B cell (primary cell): ENCODE measurements at regions not wholly inside any gene's neighbourhood (a gene's known extent, or its start where the extent isn't known, plus 50 kb on each side); places are given as distances from the start of the nearest gene placed in this dataset.

Experiments used
- ATAC-seq: fragments of 200-7000 bp; cut with Tn5 transposase; one replicate; pipeline ENCODE4 v1.10.0; 2021; ENCODE audit warnings: low read depth, mild to moderate bottlenecking, moderate number of reproducible peaks, moderate library complexity
- CTCF ChIA-PET: fragments of 350-600 bp; sonication (Branson Sonifier 250); formaldehyde crosslinking; loops from one replicate; lab custom pipeline; 2021; ENCODE audit warnings: antibody characterized with exemption, inconsistent platforms; lab: Charles Lee
- POLR2A ChIA-PET: fragments of 350-600 bp; sonication (Branson Sonifier 250); formaldehyde crosslinking; loops from one replicate; lab custom pipeline; 2021; ENCODE audit warnings: antibody characterized with exemption; lab: Charles Lee
- DNase-seq: peaks from one replicate; pipeline ENCODE4 v3.0.0; 2013
- H2AFZ ChIP-seq: 2 replicates; pipeline ENCODE4 v1.6.1; 2012; ENCODE audit warnings: mild to moderate bottlenecking, low read depth, low read length; ENCODE audit not compliant: insufficient read depth, poor library complexity, severe bottlenecking
- H3K27ac ChIP-seq, 2 donors: 1 replicate in 1 of 2; 2 replicates in 1 of 2; pipeline ENCODE4 v1.5.1; 2012 to 2013; ENCODE audit warnings: low read length in 2 of 2, mild to moderate bottlenecking in 2 of 2, moderate library complexity in 1 of 2
- H3K27me3 ChIP-seq, 4 experiments: fragments of 200-600 bp in 1 of 4; sonication (generic) in 1 of 4; replicated peaks in 1 of 4; 1 replicate in 2 of 4; 2 replicates in 2 of 4; pipeline versions ENCODE4 v1.6.1 to v1.7.0; 2013 to 2016; ENCODE audit warnings: low read length in 3 of 4, mild to moderate bottlenecking in 2 of 4, mixed read lengths in 1 of 4, moderate library complexity in 1 of 4; ENCODE audit not compliant: insufficient read depth in 4 of 4, control insufficient read depth in 3 of 4; ENCODE audit errors: control extremely low read depth in 1 of 4
- H3K36me3 ChIP-seq, 2 experiments: replicated peaks in 1 of 2; 1 replicate in 1 of 2; 2 replicates in 1 of 2; pipeline versions ENCODE4 v1.6.1 to v1.7.1; 2013; ENCODE audit warnings: low read length in 1 of 2; ENCODE audit not compliant: insufficient read depth in 2 of 2, control insufficient read depth in 1 of 2; ENCODE audit errors: control extremely low read depth in 1 of 2, extremely low read depth in 1 of 2
- H3K4me1 ChIP-seq, 2 donors: fragments of 200-600 bp in 1 of 2; sonication (generic) in 1 of 2; 1 replicate in 1 of 2; 2 replicates in 1 of 2; pipeline versions ENCODE4 v1.5.1 to v1.6.1; 2013 to 2017; ENCODE audit warnings: low read length in 2 of 2; ENCODE audit not compliant: control insufficient read depth in 2 of 2, insufficient read depth in 2 of 2
- H3K4me2 ChIP-seq: replicated peaks from 2 replicates; pipeline ENCODE3; 2012; ENCODE audit warnings: mild to moderate bottlenecking, low read depth, low read length; ENCODE audit not compliant: poor library complexity, severe bottlenecking
- H3K4me3 ChIP-seq, 5 experiments: fragments of 200-600 bp in 1 of 5; sonication (generic) in 1 of 5; 1 replicate in 3 of 5; 2 replicates in 2 of 5; pipeline versions ENCODE4 v1.5.1 to v1.7.0; 2011 to 2016; ENCODE audit warnings: low read length in 4 of 5, mild to moderate bottlenecking in 4 of 5, low read depth in 2 of 5, control low read depth in 1 of 5, moderate library complexity in 1 of 5; ENCODE audit not compliant: insufficient read depth in 1 of 5; ENCODE audit errors: control extremely low read depth in 1 of 5, extremely low read depth in 1 of 5
- H3K79me2 ChIP-seq: fragments of 200-600 bp; sonication (generic); one replicate; pipeline ENCODE4 v1.6.0; 2016; ENCODE audit warnings: low read length; ENCODE audit not compliant: control insufficient read depth, insufficient read depth
- H3K9ac ChIP-seq: fragments of 200-600 bp; sonication (generic); 2 replicates; pipeline ENCODE4 v1.6.1; 2017; ENCODE audit warnings: mild to moderate bottlenecking, low read length, moderate library complexity
- H3K9me3 ChIP-seq, 3 donors: one replicate each; pipeline versions ENCODE4 v1.6.1 to v1.7.1; 2013; ENCODE audit warnings: low read length in 2 of 3; ENCODE audit not compliant: control insufficient read depth in 2 of 3, insufficient read depth in 1 of 3; ENCODE audit errors: control extremely low read depth in 1 of 3
- H4K20me1 ChIP-seq: 2 replicates; pipeline ENCODE4 v1.6.0; 2012; ENCODE audit warnings: mild to moderate bottlenecking, low read length; ENCODE audit not compliant: insufficient read depth, control insufficient read depth, poor library complexity, severe bottlenecking
- H3K27ac Mint-ChIP-seq: one replicate; pipeline ENCODE4 v1.8.0; 2021; ENCODE audit warnings: mixed read lengths
- H3K27me3 Mint-ChIP-seq: one replicate; pipeline ENCODE4 v1.8.0; 2021; ENCODE audit warnings: mixed read lengths
- H3K4me1 Mint-ChIP-seq: one replicate; pipeline ENCODE4 v1.8.0; 2021; ENCODE audit warnings: mixed read lengths
- H3K4me3 Mint-ChIP-seq: one replicate; pipeline ENCODE4 v1.8.0; 2021; ENCODE audit warnings: mixed read lengths
- H3K9me3 Mint-ChIP-seq: one replicate; pipeline ENCODE4 v1.8.0; 2022; ENCODE audit warnings: mixed read lengths; ENCODE audit not compliant: insufficient read depth
- CTCF ChIP-seq: fragments of 200-600 bp; IDR thresholded peaks from one replicate; pipeline ENCODE4 v1.8.0; 2022; ENCODE audit warnings: antibody characterized with exemption, mild to moderate bottlenecking
- EZH2 ChIP-seq: IDR thresholded peaks from 2 replicates; pipeline ENCODE4 v1.6.1; 2012; ENCODE audit warnings: borderline replicate concordance, low read depth, mild to moderate bottlenecking, moderate library complexity, low read length; ENCODE audit not compliant: insufficient read depth, poor library complexity, severe bottlenecking
- WGBS: methylation state at CpG from one replicate; pipeline ENCODE4 v1.1.5; 2013; ENCODE audit warnings: missing lambda C conversion rate; ENCODE audit not compliant: insufficient coverage; 5-methylcytosine and 5-hydroxymethylcytosine counted together
- intact Hi-C: fragments of 100-400 bp; cut with micrococcal nuclease; formaldehyde crosslinking; loops from one replicate; pipeline ENCODE4 v1.10.0; 2022

GRCh38 chr2:8484502-8485283 is 197.2 kb upstream of the ID2 start:
- H3K4me1 ChIP-seq: peaks cover 35 to 38% of the 10 kb centered on the region in 2 donors
- H3K9ac ChIP-seq: no peak overlapping the region
- H3K9me3 ChIP-seq: peaks cover 0 to 48% (median 3%) of the 10 kb centered on the region in 3 donors
- intact Hi-C loops: no loop called here
- no peak overlapping the region for H3K27ac Mint-ChIP-seq
- no peak overlapping the region for H3K4me2 ChIP-seq
- no peaks in the 10 kb centered on the region for H3K9me3 Mint-ChIP-seq
- H2AFZ ChIP-seq: no peak overlapping the region
- POLR2A ChIA-PET: no interaction called here
- H3K4me1 Mint-ChIP-seq: peaks cover 33% of the 10 kb centered on the region
- H3K27me3 Mint-ChIP-seq: peaks cover 83% of the 10 kb centered on the region
- no peaks in the 10 kb centered on the region for H3K79me2 ChIP-seq
- DNase-seq: no peak
- CTCF ChIA-PET: no interaction called here
- H3K4me3 Mint-ChIP-seq: no peak overlapping the region
- H3K27me3 ChIP-seq: peaks cover 2 to 86% (median 69%) of the 10 kb centered on the region in 4 experiments
- H4K20me1 ChIP-seq: no peaks in the 10 kb centered on the region
- no peak overlapping the region for H3K4me3 ChIP-seq
- no peak overlapping the region for H3K27ac ChIP-seq
- whole genome bisulfite sequencing: 89% methylated on average over 3 of the region's 7 CpGs
- no peak for ATAC-seq
- H3K36me3 ChIP-seq: no peaks in the 10 kb centered on the region
- no peak for TF ChIP-seq EZH2
- no peak for TF ChIP-seq CTCF

GRCh38 chr2:8485736-8486135 is 196.1 kb upstream of the ID2 start:
- Histone ChIP-seq H3K9me3 (peaks cover 0 to 45% (median 3%) of the 10 kb centered on the region in 3 donors), H3K4me2 (no peak overlapping the region), H3K4me3 (no peak overlapping the region), H3K4me1 (peaks cover 35 to 38% of the 10 kb centered on the region in 2 donors), H3K79me2 (no peaks in the 10 kb centered on the region), H4K20me1 (no peaks in the 10 kb centered on the region), H3K27me3 (peaks cover 2 to 83% (median 64%) of the 10 kb centered on the region in 4 experiments), H3K36me3 (no peaks in the 10 kb centered on the region), H2AFZ (no peak overlapping the region), H3K27ac (no peak overlapping the region), H3K9ac (no peak overlapping the region)
- Mint-ChIP-seq H3K4me3 (no peak overlapping the region), H3K27me3 (peaks cover 84% of the 10 kb centered on the region), H3K4me1 (peaks cover 32% of the 10 kb centered on the region), H3K27ac (no peak overlapping the region), H3K9me3 (no peaks in the 10 kb centered on the region)
- ChIA-PET CTCF (no interaction called here), POLR2A (no interaction called here)
- intact Hi-C loops: no loop called here
- ATAC-seq: no peak
- no peak for DNase-seq
- WGBS: no CpG with 5 or more reads among the region's 2 CpGs
- TF ChIP-seq EZH2: no peak
- TF ChIP-seq CTCF: no peak
